Mesenteric fat pad (tissue), 1 donor: ENCODE measurements at regions not wholly inside any gene's neighbourhood (a gene's known extent, or its start where the extent isn't known, plus 50 kb on each side); places are given as distances from the start of the nearest gene placed in this dataset.

Experiments
- DNase-seq: peaks from one replicate; pipeline ENCODE4 v3.0.0-alpha.2; 2020; ENCODE audit warnings: low spot score
- donor health status: DM: yes; HTN: yes; CAD: no.

DNA sequence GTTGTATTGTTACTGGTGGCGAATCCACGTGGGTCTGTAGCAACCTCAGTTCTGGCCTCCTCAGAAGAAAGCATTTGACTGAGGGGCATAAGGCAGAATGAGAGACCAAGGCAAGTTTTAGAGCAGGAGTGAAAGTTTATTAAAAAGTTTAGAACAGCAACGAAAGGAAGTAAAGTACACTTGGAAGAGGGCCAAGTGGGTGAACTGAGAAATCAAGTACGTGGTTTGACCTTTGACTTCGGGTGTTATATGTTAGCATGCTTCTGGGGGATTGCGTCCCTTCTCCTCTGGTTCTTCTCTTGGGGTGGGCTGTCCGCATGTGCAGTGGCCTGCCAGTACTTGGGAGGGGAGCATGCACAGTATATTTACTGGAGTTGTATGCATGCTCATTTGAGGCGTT, 232.7 kb upstream of the GATB start:
- DNase-seq = no peak

DNA sequence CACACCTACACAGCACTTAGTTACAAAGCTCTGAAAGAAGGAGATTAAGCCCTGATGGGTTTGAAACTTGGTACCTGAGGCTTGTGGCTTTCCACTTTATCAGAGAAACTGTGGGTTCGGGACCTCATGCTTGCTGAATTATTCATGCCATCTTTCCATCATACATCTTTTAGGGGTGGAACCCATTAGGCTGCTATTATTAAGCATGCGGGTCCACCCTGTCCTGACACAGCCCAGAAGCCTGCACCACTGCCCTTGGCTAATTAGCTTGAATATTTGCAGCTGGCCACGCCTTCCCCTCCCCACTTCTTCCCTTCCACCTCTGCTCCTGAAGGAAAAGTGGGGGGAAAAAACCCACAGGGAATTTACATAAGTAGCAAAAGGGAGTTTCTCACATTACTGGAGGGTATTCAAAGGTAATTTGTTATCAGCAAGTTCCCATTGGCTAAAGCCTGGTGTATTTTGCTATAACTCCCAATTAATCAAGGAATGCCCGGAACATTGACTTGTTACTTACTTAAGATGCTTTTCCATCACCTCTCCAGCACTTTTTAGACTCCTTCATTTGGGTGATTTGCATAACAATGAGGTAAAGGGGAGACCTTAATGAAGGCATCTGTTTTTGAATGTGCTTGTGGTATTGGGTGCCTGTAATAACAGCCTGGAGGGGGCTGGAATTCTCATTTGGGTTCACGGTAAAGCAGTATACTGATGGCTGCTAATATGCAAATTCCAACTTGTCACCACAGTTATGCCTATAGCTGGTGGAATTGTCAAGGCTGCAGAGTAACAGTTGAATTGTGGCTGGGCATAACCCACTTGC, 231.7 kb upstream of the GATB start:
- no peak for DNase-seq

DNA sequence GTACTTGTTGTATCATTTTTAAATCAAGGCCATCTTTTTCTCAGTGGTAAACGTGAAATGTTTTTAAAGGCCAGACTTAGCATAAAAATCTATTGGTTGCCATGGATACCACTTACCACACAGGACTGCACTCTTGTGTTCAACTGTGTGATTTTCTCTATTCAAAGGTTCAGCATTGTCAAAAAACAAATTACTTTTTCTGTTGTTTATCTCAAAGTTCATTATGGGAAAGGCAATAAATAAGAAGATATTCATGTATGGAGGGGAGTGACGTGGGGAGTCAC, 231.0 kb upstream of the GATB start:
- DNase-seq = no peak

DNA sequence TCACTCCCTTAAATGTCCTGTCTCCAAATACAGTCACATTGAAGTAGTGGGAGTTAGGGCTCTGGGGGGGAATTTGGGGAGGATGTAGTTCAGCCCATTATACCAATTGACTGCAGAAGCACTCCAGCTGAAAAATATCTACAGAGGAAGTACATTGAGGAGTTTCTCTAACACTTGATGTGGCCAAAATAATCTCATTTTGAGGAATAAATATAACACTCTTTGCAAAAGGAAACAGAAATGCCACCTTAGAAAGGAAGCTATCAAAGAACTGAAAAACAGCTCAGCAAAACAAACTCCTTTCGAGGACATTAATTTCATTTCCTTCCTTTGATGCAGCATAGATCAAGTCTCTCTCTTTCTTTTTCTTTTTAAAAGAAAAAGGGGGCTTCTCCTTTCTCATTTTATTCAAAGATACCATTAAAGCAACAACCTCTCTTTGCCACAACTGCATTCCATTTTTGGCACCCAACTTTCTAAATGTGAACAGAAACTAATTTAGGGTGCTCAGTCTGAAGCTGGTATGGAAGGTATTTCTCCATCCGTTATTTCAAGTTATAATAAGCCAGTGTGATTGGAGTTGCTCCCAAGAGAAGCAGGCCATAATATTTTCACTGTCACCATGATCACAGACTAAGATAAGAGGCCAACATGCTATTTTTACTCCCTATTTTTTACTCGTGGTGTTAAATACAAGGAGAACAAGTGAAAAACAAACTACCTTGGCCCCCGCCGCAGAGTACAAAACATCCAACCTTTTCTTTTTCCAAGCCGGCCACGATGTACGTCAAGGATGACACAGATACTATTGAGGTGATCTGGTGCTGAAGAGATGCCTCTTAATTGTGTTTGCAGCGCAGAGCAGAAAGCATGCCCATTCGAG, 230.4 kb upstream of the GATB start:
- no peak for DNase-seq

DNA sequence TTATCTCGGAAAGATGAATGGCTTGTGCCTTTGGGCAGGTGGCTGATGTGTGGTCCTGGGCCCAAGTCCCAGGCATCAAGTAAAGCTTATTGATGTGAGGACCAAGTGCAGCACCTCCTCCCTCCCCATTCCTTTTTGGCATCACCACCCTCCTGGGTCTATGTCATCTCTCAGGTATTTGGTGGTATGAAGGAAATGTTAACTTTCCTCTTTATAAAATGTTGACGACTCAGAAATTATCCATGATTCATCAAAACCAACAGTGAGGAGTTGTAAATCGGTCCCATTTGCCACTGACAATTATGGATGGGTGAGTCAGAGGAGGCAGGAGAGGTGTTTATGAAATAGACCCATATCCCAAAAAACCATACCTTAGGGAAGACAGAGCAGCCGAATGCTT, 229.4 kb upstream of the GATB start:
- DNase-seq = no peak

DNA sequence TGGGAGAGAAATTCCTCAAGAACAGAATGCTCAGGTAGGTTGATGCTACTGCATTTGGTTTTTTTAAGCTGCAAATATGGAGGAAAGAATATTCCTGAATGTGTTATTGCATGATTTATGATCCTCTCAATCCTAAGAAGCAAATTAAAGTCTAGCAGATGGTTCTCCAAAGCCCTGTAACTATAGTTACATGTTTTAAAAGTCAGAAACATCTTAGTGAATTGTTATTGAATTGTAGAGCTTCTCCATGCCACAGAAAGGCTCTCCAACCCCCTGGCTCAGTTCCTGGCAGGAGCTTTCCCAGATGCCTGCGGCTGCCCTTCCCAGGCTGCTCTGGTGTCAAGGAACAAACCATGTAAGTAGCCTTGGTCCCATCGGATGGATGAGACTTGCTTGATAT, 227.8 kb upstream of the GATB start:
- no peak for DNase-seq

DNA sequence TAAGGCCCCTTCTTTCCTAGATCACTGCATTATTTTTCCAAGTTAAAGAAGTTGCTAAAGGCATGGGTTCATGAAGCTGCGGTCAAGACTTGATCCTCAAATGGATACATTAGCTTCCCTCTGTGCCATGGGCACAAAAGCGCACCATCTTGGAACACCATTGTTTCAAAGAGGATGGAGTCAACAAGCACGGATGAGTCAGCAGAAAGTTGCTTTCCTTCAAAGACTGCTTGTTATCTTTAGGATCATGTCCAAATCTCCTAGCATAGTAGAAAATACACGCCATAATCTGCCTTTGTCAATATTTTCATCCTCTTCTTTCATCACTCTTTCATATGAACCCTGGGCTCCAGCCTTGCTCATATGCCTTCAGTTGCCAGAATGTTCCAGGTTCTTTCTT, 226.8 kb upstream of the GATB start:
- no peak for DNase-seq

DNA sequence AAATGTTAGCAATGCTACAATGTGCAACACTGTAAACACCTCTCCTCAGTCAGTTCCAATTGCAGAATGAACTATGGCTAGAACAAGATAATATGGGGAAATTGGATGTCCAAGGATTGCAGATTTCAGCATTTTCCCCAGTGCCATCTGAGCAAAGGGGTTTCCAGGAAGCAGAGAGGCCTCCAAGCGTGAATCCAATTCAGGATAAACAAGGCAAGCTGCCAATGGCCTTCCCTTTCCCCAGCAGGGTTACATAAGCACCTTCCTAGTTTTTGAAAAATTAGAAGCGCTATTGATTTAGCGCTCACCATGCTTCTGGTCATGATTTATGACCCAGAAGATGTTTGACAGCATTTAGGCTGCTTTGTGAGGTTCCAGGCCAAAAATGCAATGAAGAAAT, 223.0 kb upstream of the GATB start:
- DNase-seq = no peak

DNA sequence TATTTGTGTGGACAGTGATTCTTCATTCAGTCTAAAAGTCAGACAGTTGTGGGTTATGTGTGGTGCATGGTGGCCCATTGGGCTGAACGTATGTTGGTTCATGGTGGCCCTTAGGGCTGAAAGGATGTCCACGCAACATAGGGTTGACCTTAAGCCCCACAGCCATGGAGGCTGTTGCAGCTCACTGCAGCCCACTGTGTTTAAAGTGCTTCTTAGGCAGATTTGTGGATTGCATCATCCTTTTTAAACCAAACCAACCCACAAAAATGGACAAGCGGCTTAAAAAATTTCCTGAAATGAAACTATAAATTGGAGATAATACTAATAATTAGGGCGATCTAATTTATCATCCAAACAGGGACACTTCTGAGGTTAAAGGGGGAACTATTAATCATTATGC, 219.0 kb upstream of the GATB start:
- no peak for DNase-seq

DNA sequence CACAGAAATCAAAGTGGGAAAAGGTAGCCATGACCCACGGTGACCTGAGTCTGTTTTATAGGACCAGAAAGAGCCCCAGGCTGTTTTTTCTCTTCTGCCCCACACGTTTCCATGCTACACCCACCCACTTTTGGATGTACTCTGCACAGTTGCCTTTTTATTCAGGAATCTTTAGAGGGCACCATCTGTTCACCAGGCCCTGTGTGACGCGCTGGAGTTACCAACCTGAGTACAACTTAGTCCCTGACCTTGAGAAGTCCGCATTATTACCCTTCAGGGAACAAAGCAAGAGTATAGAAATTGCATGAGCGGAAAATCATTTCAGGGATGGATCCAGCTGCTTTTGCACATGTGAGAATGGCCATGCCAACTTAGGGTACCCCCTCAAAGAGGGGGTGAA, 207.8 kb upstream of the GATB start:
- DNase-seq = no peak

DNA sequence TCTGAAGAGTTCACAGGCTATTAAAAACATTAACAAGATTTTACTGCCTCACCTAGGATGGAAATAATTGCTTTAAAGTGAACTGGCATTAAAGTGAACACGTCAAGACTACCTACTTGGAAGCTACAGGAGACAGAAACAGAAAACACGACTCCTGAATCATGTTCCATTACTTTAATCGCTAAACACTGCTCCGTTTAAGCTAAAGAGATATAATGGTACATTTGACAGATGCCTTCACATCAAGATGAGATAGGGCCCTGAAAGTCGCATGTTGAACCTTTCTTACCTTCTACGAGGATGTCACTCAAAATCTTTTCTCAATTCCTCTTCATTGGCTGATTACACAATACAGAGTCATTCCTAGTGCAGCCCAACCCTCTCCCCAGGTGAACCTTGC, 206.3 kb upstream of the GATB start:
- no peak for DNase-seq

DNA sequence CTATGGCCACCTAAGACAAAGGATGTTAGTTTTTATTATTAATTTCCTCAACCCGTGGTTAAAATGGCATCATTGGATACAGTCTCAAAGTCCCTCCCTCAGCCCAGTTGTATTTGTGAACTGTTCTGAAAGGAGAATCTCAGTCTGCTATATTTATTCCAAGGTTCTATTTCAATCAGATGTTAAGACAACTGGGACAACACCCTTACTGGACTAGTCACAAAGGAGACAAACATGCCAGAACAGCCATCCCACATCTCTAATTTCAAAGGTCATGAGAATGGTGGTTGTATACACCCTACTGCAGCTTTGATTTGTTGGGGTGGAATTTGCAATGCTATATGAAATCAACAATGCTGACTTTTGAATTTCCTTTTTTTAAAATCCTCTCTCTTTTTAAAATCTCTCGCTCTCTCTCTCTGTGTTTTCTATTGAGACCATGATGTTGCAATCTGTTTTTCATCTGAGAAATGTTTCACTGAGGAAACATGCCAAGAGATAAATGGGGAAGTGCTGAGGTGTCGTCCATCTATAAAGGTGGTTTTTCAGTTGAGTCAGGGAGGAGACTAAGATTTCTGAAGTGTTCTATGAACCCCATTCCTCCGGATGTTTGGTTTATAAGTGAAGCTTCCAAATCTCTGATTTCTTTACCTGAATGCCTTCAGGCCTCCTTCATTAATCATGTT, 201.5 kb upstream of the GATB start:
- DNase-seq = no peak

DNA sequence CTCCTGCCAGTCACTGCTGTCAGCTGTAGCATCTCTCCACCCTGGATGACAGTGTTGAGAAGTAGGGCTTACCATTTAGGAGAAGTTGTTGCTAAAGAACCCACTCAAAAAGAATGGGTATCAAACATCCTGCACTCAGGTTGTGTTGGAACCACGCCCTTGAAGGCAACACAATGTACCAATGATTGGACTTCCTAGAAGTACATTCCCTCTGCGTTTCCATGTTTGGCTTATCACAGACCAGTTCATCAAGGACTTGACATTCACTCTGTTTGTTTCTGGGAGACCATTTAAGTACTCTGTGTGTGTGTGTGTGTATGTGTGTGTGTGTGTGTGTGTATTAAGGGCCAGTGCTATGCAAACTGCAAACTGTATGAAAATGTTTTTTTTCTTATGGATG, 200.6 kb upstream of the GATB start:
- no peak for DNase-seq

DNA sequence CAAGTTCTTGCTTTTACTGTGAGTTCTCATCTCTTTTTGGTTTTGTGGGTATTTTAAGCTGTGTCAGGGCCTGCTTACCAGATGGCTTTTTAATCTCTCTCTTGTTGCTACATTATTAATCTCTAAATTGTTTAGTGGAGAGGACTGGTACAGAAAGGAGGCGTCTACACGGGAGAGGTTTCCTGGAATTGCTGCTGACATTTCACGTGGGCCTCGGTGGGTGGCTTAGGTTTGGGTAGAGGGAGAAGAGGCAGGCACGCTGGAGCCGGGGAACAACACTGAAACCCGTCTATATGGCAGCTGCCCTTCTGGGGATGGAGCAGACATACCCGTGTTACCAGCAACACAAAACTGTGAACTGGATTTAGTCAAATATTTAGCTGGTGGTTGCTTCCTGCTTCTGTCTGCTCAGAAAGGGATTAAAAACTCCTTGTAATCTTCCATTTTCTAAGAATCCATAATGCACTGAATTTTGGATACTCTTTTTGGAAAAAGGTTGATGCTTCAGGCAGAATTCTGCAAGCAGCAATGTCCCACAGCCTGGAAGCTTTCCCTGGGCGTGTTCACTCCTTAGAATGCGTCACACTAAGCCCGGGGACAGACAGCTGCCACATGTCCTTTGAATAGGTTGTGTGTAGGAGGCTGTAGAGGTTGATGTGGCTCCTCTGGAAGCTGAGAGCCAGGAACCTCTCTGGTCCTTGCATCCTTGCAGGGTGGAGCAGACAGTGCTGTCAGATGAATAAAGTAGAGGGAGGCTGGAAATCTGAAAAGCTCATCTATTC, 199.8 kb upstream of the GATB start:
- no peak for DNase-seq

DNA sequence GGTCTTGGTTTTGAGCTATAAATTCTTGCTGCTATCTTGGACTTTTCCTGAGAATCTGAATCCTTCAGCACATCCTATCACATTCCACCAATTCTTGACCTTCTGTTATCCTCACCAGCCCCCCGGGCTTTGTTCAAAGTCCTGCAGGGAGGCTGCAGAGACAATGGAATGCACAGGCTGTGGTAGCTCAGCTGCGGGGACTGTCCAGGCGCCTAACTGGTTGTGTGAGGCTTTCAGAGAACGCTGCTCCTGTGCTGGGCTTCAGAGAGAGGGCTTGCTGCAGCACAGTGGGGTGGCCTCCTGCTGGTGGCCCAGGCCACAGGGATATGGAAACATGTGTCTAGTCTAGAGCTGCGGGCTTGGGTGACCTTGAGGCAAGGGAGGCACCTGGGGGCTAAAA, 196.3 kb upstream of the GATB start:
- DNase-seq = no peak

DNA sequence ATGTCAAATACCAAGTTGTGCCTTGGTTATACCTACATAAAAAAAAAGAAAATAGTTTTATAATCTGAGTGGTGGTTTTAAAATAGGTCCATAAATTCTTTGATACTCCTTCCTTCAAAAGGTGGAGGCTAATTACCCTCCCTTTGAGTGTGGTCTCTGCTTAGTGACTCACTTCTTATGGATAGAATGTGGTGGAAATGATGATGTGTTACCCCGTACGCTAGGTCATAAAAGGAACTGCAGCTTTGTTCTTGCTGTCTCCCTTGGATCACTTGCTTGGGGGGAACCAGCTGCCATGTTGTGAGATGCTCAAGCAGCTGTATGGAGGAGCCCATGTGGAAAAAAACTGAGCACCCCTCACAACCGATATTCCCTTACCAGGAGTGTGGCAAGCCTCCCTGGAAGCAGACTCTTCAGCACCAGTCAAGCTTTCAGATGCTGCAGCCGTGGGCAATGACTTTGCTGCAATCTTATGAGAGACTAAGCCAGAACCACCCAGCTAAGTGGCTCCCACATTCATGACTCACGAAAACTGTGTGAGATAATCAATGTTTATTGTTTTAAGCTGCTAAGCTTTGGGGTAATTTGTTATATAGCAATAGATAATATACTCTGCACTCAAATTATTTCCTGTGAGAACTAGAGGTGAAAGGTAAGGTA, 195.0 kb upstream of the GATB start:
- DNase-seq = no peak

DNA sequence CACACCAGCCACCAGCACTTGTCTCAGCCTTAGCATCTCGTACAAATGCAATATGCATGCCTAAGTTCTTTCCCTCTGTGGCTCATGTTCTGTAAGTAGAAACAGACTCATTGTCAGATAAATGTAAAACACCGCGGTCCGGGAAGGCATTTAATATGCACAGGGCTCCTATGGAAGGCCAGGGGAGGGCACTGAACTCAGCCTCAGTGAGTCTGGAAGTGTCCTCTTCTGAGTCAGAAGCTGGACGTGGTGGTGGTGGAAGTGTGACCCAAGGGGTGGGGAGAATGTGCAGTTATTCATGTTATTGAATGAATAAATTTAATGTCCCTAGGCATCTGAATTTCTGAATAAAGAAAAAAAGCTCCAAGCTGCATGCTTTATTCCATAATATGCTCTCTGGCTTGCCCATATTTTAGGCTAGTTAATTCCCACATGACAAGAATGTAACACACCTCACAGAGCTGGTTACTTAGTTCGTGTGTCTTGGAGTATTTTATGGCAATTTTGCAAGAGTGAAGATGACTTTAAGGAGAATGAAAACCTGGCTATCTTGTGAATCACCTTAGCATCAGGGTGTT, 193.1 kb upstream of the GATB start:
- DNase-seq = no peak

DNA sequence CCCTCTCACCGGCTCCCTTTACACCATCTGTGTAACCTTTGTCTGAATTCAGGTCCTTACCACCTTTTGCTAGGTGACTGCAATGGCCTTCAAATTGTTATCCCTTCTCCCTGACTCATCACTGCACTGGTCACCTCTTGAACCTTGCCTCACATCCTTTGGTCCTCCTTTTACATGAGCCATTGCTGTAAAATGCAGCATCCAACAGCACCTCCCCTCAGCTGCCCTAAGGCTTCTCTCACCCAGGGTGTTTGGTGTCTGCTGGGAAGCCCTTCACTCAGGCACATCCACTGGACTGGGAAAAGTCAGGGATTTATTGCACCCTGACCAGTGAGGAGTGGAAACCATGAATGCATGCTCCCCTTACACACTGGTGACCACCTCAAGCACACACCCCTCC, 192.5 kb upstream of the GATB start:
- no peak for DNase-seq

DNA sequence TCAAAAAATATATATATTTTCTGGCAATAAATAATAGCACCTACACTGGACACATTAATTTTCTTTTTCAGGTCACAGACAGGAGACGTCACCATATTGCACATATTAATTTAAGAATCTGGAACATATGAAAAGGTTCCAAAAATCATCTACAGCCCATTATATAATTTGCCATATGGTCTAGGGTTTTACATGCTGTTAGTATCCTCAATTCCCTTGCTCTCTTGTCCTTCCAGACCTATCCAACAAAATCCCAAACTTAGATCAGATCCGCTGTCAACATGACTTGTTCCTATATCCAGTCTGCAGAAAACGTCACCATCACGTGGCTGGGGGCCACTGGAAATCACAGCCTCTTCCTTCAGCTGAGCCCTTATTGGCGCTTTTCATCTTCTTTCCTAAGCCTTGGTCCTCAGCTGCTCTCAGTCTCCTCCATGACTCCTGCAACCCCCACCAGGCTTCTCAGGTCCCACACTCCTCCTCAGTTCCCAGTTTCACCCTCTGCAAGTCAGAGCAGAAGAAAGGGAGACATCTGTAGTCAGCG, 192.0 kb upstream of the GATB start:
- DNase-seq = no peak

DNA sequence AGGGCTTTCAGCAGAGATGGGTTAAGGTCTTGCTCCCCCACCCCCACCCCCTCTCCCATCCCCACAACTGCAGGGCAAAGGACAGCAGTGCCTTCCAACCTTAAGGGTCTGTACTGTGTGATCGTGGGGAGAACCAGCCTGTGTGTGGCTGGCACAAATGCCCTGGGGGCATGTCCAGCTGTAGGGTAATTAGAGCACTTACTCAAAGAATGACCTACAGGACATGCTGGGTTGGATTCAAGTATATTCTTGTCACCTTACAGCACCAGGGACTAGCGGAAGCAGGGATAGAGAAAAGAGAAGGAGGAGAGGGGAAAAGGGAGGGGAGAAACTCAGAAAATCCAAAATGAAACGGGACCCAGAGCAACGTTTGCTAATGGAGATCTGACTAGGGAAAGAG, 191.3 kb upstream of the GATB start:
- no peak for DNase-seq
